Parathyroid adenoma (tissue), 2 donors: ENCODE measurements at regions not wholly inside any gene's neighbourhood (a gene's known extent, or its start where the extent isn't known, plus 50 kb on each side); places are given as distances from the start of the nearest gene placed in this dataset.

Experiments used
- H2AFZ ChIP-seq: fragments of 300-600 bp; sonication (generic); one replicate; pipeline ENCODE4 v1.7.0; 2017; ENCODE audit warnings: antibody characterized with exemption, mild to moderate bottlenecking
- H3K27ac ChIP-seq: fragments of 300-600 bp; sonication (generic); one replicate; pipeline ENCODE4 v1.7.0; 2017
- H3K27me3 ChIP-seq: fragments of 300-600 bp; sonication (generic); one replicate; pipeline ENCODE4 v1.7.0; 2017; ENCODE audit warnings: low read length; ENCODE audit not compliant: control insufficient read depth, insufficient read depth
- H3K36me3 ChIP-seq: fragments of 300-600 bp; sonication (generic); one replicate; pipeline ENCODE4 v1.7.0; 2017; ENCODE audit warnings: low read length; ENCODE audit not compliant: control insufficient read depth, insufficient read depth
- H3K4me1 ChIP-seq: fragments of 300-600 bp; sonication (generic); one replicate; pipeline ENCODE4 v1.7.0; 2017; ENCODE audit warnings: control low read depth
- H3K4me2 ChIP-seq: fragments of 300-600 bp; sonication (generic); one replicate; pipeline ENCODE4 v1.7.0; 2017; ENCODE audit warnings: low read length
- H3K4me3 ChIP-seq: fragments of 300-600 bp; sonication (generic); one replicate; pipeline ENCODE4 v1.7.0; 2017; ENCODE audit warnings: low read depth, low read length
- H3K79me2 ChIP-seq: fragments of 300-600 bp; sonication (generic); one replicate; pipeline ENCODE4 v1.7.0; 2017; ENCODE audit warnings: control low read depth
- H3K9ac ChIP-seq: fragments of 300-600 bp; sonication (generic); one replicate; pipeline ENCODE4 v1.7.0; 2017; ENCODE audit warnings: mild to moderate bottlenecking
- H3K9me3 ChIP-seq: fragments of 300-600 bp; sonication (generic); one replicate; pipeline ENCODE4 v1.7.0; 2017; ENCODE audit warnings: low read length; ENCODE audit not compliant: control insufficient read depth
- TF ChIP-seq, protein P1 (sequence below): fragments of 300-600 bp; sonication (generic); IDR thresholded peaks from one replicate; pipeline ENCODE4 v1.7.0; 2017; ENCODE audit warnings: antibody characterized with exemption, mild to moderate bottlenecking
- donor health status: primary hyperparathyroidism.

DNA sequence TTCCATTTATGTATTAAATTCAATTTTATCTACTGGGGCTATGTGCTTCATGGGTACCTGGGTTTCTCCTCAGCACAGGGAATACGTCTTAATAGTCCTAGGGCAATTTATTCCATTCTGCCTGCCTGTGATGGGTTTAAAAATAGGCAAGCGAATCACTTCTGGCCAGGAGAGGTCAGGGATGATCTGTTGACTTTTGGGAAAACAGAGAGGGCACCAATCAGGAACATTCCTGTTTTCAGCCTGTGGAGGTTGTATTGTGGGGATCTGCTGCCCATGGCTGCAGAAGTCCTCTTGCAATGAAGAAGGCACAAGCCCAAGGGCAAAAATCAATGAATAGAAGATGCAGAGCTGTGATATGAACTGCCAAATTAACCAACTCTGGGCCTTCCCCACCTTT lies 303.1 kb downstream of the CTH start:
- Histone ChIP-seq H3K27ac (no peak overlapping the region), H3K4me3 (no peak overlapping the region), H2AFZ (no peak overlapping the region), H3K9ac (no peak overlapping the region), H3K9me3 (peaks cover 5% of the 10 kb centered on the region), H3K36me3 (no peaks in the 10 kb centered on the region), H3K79me2 (no peaks in the 10 kb centered on the region), H3K27me3 (no peaks in the 10 kb centered on the region), H3K4me1 (no peaks in the 10 kb centered on the region), H3K4me2 (no peak overlapping the region)
- TF ChIP-seq, protein P1, sequence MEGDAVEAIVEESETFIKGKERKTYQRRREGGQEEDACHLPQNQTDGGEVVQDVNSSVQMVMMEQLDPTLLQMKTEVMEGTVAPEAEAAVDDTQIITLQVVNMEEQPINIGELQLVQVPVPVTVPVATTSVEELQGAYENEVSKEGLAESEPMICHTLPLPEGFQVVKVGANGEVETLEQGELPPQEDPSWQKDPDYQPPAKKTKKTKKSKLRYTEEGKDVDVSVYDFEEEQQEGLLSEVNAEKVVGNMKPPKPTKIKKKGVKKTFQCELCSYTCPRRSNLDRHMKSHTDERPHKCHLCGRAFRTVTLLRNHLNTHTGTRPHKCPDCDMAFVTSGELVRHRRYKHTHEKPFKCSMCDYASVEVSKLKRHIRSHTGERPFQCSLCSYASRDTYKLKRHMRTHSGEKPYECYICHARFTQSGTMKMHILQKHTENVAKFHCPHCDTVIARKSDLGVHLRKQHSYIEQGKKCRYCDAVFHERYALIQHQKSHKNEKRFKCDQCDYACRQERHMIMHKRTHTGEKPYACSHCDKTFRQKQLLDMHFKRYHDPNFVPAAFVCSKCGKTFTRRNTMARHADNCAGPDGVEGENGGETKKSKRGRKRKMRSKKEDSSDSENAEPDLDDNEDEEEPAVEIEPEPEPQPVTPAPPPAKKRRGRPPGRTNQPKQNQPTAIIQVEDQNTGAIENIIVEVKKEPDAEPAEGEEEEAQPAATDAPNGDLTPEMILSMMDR = no peak

GRCh38 chr1:70717211-70717610 lies 306.1 kb downstream of the CTH start:
- Histone ChIP-seq H3K27me3 (no peaks in the 10 kb centered on the region), H2AFZ (no peak overlapping the region), H3K9ac (no peak overlapping the region), H3K4me2 (no peak overlapping the region), H3K4me1 (no peaks in the 10 kb centered on the region), H3K36me3 (no peaks in the 10 kb centered on the region), H3K79me2 (no peaks in the 10 kb centered on the region), H3K4me3 (no peak overlapping the region), H3K27ac (no peak overlapping the region), H3K9me3 (no peaks in the 10 kb centered on the region)
- TF ChIP-seq, protein P1 = no peak

- H3K9ac ChIP-seq = no peak overlapping the region
- H3K36me3 ChIP-seq = no peaks in the 10 kb centered on the region
- no peaks in the 10 kb centered on the region for H3K4me1 ChIP-seq
- H3K27me3 ChIP-seq = no peaks in the 10 kb centered on the region
- no peaks in the 10 kb centered on the region for H3K79me2 ChIP-seq
- TF ChIP-seq, protein P1 = no peak
- no peak overlapping the region for H3K4me2 ChIP-seq
- H3K9me3 ChIP-seq = no peaks in the 10 kb centered on the region
- no peak overlapping the region for H3K27ac ChIP-seq
- no peak overlapping the region for H2AFZ ChIP-seq
- H3K4me3 ChIP-seq = no peak overlapping the region
Observed at GRCh38 chr1:70717656-70718055, 306.6 kb downstream of the CTH start.

GRCh38 chr1:70718086-70718630 lies 307.1 kb downstream of the CTH start:
- H3K27me3 ChIP-seq = no peaks in the 10 kb centered on the region
- no peak overlapping the region for H3K9ac ChIP-seq
- no peaks in the 10 kb centered on the region for H3K4me1 ChIP-seq
- no peaks in the 10 kb centered on the region for H3K9me3 ChIP-seq
- no peak overlapping the region for H2AFZ ChIP-seq
- no peak overlapping the region for H3K27ac ChIP-seq
- H3K4me2 ChIP-seq = no peak overlapping the region
- no peaks in the 10 kb centered on the region for H3K36me3 ChIP-seq
- H3K79me2 ChIP-seq = no peaks in the 10 kb centered on the region
- TF ChIP-seq, protein P1 = no peak
- H3K4me3 ChIP-seq = no peak overlapping the region

- Histone ChIP-seq H2AFZ (no peak overlapping the region), H3K27me3 (no peaks in the 10 kb centered on the region), H3K9ac (no peak overlapping the region), H3K4me3 (no peak overlapping the region), H3K36me3 (no peaks in the 10 kb centered on the region), H3K4me1 (no peaks in the 10 kb centered on the region), H3K27ac (no peak overlapping the region), H3K79me2 (no peaks in the 10 kb centered on the region), H3K9me3 (no peaks in the 10 kb centered on the region), H3K4me2 (no peak overlapping the region)
- TF ChIP-seq, protein P1 = no peak
Observed at GRCh38 chr1:70719154-70719553, 308.1 kb downstream of the CTH start.
